H1 (cell line): ENCODE measurements at regions not wholly inside any gene's neighbourhood (a gene's known extent, or its start where the extent isn't known, plus 50 kb on each side); places are given as distances from the start of the nearest gene placed in this dataset.

Source experiments
- CTCF ChIA-PET: fragments of 300-600 bp; sonication (Branson Sonifier 250); formaldehyde crosslinking; loops from one replicate; lab custom pipeline; 2021; ENCODE audit not compliant: partially characterized antibody; lab: Charles Lee
- POLR2A ChIA-PET: fragments of 300-600 bp; sonication (Branson Sonifier 250); formaldehyde crosslinking; loops from one replicate; lab custom pipeline; 2021; ENCODE audit warnings: inconsistent platforms; ENCODE audit not compliant: partially characterized antibody; lab: Charles Lee
- DNase-seq, 2 experiments: peaks; one replicate each; pipeline versions ENCODE4 v3.0.0 to v3.0.0-alpha.2; 2010 to 2022; ENCODE audit warnings: low spot score in 2 of 2, low read depth in 1 of 2, mixed read lengths in 1 of 2
- FAIRE-seq: peaks from 2 replicates; lab custom pipeline; 2011; peaks lifted over from hg19 to GRCh38; lab: Jason Lieb, UNC
- H2AFZ ChIP-seq: 2 replicates; pipeline ENCODE4 v1.8.1; 2012; ENCODE audit warnings: low read length, inconsistent platforms
- H2AK5ac ChIP-seq: 2 replicates; pipeline ENCODE4 v1.6.1; 2013; ENCODE audit warnings: low read depth, low read length
- H2BK120ac ChIP-seq: replicated peaks from 2 replicates; pipeline ENCODE3; 2013; ENCODE audit warnings: low read depth, low read length, inconsistent platforms
- H2BK12ac ChIP-seq: 2 replicates; pipeline ENCODE4 v1.6.1; 2013; ENCODE audit warnings: low read depth, low read length
- H2BK15ac ChIP-seq: 2 replicates; pipeline ENCODE4 v1.6.1; 2013; ENCODE audit warnings: low read length
- H2BK20ac ChIP-seq: 2 replicates; pipeline ENCODE4 v1.6.1; 2013; ENCODE audit warnings: low read length
- H2BK5ac ChIP-seq: 2 replicates; pipeline ENCODE4 v1.6.1; 2013; ENCODE audit warnings: low read depth, low read length
- H3K14ac ChIP-seq: 2 replicates; pipeline ENCODE4 v1.6.1; 2013; ENCODE audit warnings: inconsistent platforms; ENCODE audit not compliant: insufficient read length
- H3K18ac ChIP-seq: 2 replicates; pipeline ENCODE4 v1.6.1; 2013; ENCODE audit warnings: low read length; ENCODE audit errors: extremely low read depth
- H3K23ac ChIP-seq: 2 replicates; pipeline ENCODE4 v1.6.1; 2013; ENCODE audit warnings: inconsistent platforms; ENCODE audit not compliant: insufficient read length
- H3K23me2 ChIP-seq: 2 replicates; pipeline ENCODE4 v1.6.1; 2013; ENCODE audit warnings: low read depth, low read length
- H3K27ac ChIP-seq: 2 replicates; pipeline ENCODE4 v1.6.1; 2011; ENCODE audit warnings: low read depth, low read length, inconsistent platforms
- H3K27me3 ChIP-seq, 4 experiments: replicated peaks in 1 of 4; 1 replicate in 1 of 4; 2 replicates in 3 of 4; pipeline versions ENCODE4 v1.6.1 to v1.8.1; 2011 to 2013; ENCODE audit warnings: low read length in 3 of 4, mild to moderate bottlenecking in 3 of 4, inconsistent platforms in 2 of 4, mixed read lengths in 2 of 4, moderate library complexity in 1 of 4; ENCODE audit not compliant: control insufficient read depth in 3 of 4, insufficient read depth in 3 of 4; ENCODE audit errors: extremely low read depth in 1 of 4
- H3K36me3 ChIP-seq, 4 experiments: 2 replicates each; pipeline versions ENCODE4 v1.6.1 to v1.8.1; 2011 to 2013; ENCODE audit warnings: mild to moderate bottlenecking in 4 of 4, low read length in 3 of 4, moderate library complexity in 2 of 4, control low read depth in 1 of 4, inconsistent platforms in 1 of 4; ENCODE audit not compliant: insufficient read depth in 4 of 4, control insufficient read depth in 2 of 4
- H3K4ac ChIP-seq: replicated peaks from 2 replicates; pipeline ENCODE3; 2013; ENCODE audit warnings: low read length, low read depth, mixed read lengths, inconsistent platforms; ENCODE audit not compliant: insufficient read length
- H3K4me1 ChIP-seq, 4 experiments: replicated peaks in 1 of 4; 1 replicate in 1 of 4; 2 replicates in 3 of 4; pipeline versions ENCODE4 v1.6.1 to v1.8.1; 2011 to 2013; ENCODE audit warnings: low read length in 3 of 4, inconsistent platforms in 2 of 4, mixed read lengths in 1 of 4; ENCODE audit not compliant: insufficient read depth in 4 of 4, control insufficient read depth in 3 of 4
- H3K4me2 ChIP-seq, 2 experiments: 2 replicates each; pipeline versions ENCODE4 v1.6.1 to v1.8.1; 2011 to 2013; ENCODE audit warnings: low read depth in 2 of 2, low read length in 2 of 2, control low read depth in 1 of 2, inconsistent platforms in 1 of 2, mild to moderate bottlenecking in 1 of 2; ENCODE audit not compliant: insufficient read depth in 1 of 2
- H3K4me3 ChIP-seq, 4 experiments: fragments of 200-600, 300-600 bp in 1 of 4; sonication (generic), shearing (Covaris generic), sonication (Bioruptor Twin) in 1 of 4; 2 replicates each; pipeline versions ENCODE4 v1.5.1 to v1.8.1; 2011 to 2016; ENCODE audit warnings: low read length in 4 of 4, low read depth in 3 of 4, control low read depth in 2 of 4, inconsistent platforms in 2 of 4, mild to moderate bottlenecking in 2 of 4, mixed read lengths in 1 of 4, moderate library complexity in 1 of 4; ENCODE audit not compliant: insufficient read depth in 2 of 4; ENCODE audit errors: extremely low read depth in 1 of 4
- H3K56ac ChIP-seq: replicated peaks from 2 replicates; pipeline ENCODE3; 2013; ENCODE audit warnings: low read depth, mild to moderate bottlenecking, mixed read lengths, low read length, inconsistent platforms; ENCODE audit not compliant: insufficient read length
- H3K79me1 ChIP-seq: 2 replicates; pipeline ENCODE4 v1.6.1; 2013; ENCODE audit warnings: low read depth, low read length, control low read depth
- H3K79me2 ChIP-seq, 2 experiments: 2 replicates each; pipeline versions ENCODE4 v1.6.1 to v1.8.1; 2012 to 2013; ENCODE audit warnings: low read length in 2 of 2, mild to moderate bottlenecking in 2 of 2, inconsistent platforms in 1 of 2; ENCODE audit not compliant: insufficient read depth in 2 of 2, control insufficient read depth in 1 of 2
- H3K9ac ChIP-seq, 4 experiments: replicated peaks in 1 of 4; 1 replicate in 1 of 4; 2 replicates in 3 of 4; pipeline versions ENCODE4 v1.6.1 to v1.8.1; 2011 to 2013; ENCODE audit warnings: low read depth in 3 of 4, low read length in 3 of 4, control low read depth in 2 of 4, mild to moderate bottlenecking in 2 of 4, moderate library complexity in 2 of 4, inconsistent platforms in 1 of 4; ENCODE audit errors: extremely low read depth in 1 of 4
- H3K9me3 ChIP-seq, 2 experiments: 2 replicates each; pipeline versions ENCODE4 v1.6.1 to v1.8.1; 2012 to 2013; ENCODE audit warnings: mild to moderate bottlenecking in 2 of 2, moderate library complexity in 2 of 2, control low read depth in 1 of 2, inconsistent platforms in 1 of 2, low read depth in 1 of 2, low read length in 1 of 2, mixed read lengths in 1 of 2; ENCODE audit not compliant: insufficient read depth in 2 of 2
- H4K20me1 ChIP-seq, 2 experiments: replicated peaks in 1 of 2; 2 replicates each; pipeline versions ENCODE3 to v1.8.1; 2011 to 2013; ENCODE audit warnings: inconsistent platforms in 2 of 2, low read length in 2 of 2, mild to moderate bottlenecking in 1 of 2; ENCODE audit not compliant: insufficient read depth in 2 of 2, control insufficient read depth in 1 of 2
- H4K5ac ChIP-seq: 2 replicates; pipeline ENCODE4 v1.6.1; 2013; ENCODE audit warnings: low read length, low read depth, mixed read lengths, inconsistent platforms; ENCODE audit not compliant: insufficient read length
- H4K8ac ChIP-seq: 2 replicates; pipeline ENCODE4 v1.8.0; 2013; ENCODE audit warnings: mild to moderate bottlenecking, moderate library complexity, low read length, inconsistent platforms; ENCODE audit not compliant: insufficient read depth; ENCODE audit errors: extremely low read depth
- H4K91ac ChIP-seq: replicated peaks from 2 replicates; pipeline ENCODE3; 2013; ENCODE audit warnings: low read length, mixed read lengths, inconsistent platforms; ENCODE audit not compliant: insufficient read length
- CEBPB ChIP-seq: IDR thresholded peaks from 2 replicates; pipeline ENCODE4 v1.6.1; 2012; ENCODE audit warnings: low read depth, low read length
- EP300 ChIP-seq, 2 experiments: IDR thresholded peaks; 1 replicate in 1 of 2; 2 replicates in 1 of 2; pipeline ENCODE4 v1.6.1; 2011 to 2012; ENCODE audit warnings: low read depth in 2 of 2, low read length in 2 of 2, mild to moderate bottlenecking in 2 of 2, borderline replicate concordance in 1 of 2, inconsistent platforms in 1 of 2, moderate library complexity in 1 of 2
- SUZ12 ChIP-seq: fragments of 200-600 bp; sonication (generic); IDR thresholded peaks from 2 replicates; pipeline ENCODE4 v1.6.1; 2012; ENCODE audit warnings: mild to moderate bottlenecking, inconsistent platforms, low read length, moderate library complexity, mixed read lengths
- WGBS, 2 experiments: shearing (Covaris generic) in 1 of 2; methylation state at CpG; one replicate each; pipeline versions ENCODE4 v1.1.6 to v1.1.7; 2013 to 2015; ENCODE audit warnings: low lambda C conversion rate in 2 of 2, mixed read lengths in 2 of 2, inconsistent platforms in 1 of 2, low coverage in 1 of 2, missing lambda C conversion rate in 1 of 2; ENCODE audit not compliant: insufficient replicate concordance in 2 of 2, insufficient coverage in 1 of 2, insufficient read length in 1 of 2; ENCODE audit errors: extremely low coverage in 1 of 2, missing lambda C conversion rate in 1 of 2; 5-methylcytosine and 5-hydroxymethylcytosine counted together
- TF ChIP-seq, protein P1 (sequence below): IDR thresholded peaks from 2 replicates; pipeline ENCODE4 v1.6.1; 2012; ENCODE audit warnings: inconsistent platforms

DNA sequence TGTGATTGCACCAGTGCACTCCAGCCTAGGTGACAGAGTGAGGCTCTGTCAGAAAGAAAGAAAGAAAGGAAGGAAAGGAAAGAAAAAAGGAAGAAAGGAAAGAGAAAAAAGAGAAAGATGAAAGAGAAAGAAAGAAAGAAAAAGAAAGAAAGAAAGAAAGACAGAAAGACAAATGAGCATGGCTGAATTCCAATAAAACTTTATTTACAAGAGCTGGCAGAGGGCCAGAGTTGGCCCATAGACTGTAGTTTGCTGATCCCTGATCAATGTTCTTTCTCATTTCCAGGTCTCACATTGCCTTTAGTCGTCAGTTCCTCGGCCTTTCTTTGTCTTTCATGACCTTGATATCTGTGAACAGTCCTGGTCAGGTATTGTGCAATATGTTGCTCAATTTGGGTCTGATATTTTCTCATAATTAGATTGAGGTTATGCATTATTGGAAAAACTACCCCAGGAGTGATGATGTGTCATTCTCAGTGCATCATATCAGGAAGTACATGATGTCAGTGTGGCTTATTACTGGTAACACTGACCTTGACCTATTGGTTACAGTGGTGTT, 68.5 kb upstream of the MED9 start:
- Histone ChIP-seq H3K36me3 (no peaks in the 10 kb centered on the region), H3K14ac (no peak overlapping the region), H3K23me2 (no peaks in the 10 kb centered on the region), H3K27ac (no peak overlapping the region), H4K5ac (no peak overlapping the region), H3K4me2 (no peak overlapping the region), H3K79me1 (no peaks in the 10 kb centered on the region), H2BK20ac (no peak overlapping the region), H3K9me3 (no peaks in the 10 kb centered on the region)
- POLR2A ChIA-PET: interaction anchor here (0.6 kb wide), 1 partner anchor 130 kb away, joined by 3 read pairs; no protein-coding TSS in a partner anchor
- no peak for DNase-seq
- TF ChIP-seq CEBPB: peak; percentile 45; the same call in 1 of the 2 replicates
- TF ChIP-seq, protein P1, sequence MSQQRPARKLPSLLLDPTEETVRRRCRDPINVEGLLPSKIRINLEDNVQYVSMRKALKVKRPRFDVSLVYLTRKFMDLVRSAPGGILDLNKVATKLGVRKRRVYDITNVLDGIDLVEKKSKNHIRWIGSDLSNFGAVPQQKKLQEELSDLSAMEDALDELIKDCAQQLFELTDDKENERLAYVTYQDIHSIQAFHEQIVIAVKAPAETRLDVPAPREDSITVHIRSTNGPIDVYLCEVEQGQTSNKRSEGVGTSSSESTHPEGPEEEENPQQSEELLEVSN: no peak
- no peak for TF ChIP-seq EP300 (IDR thresholded peaks at IDR 0.05; ENCODE audit: borderline replicate concordance in 1 of 2, low read depth in 2 of 2, low read length in 2 of 2)
- no peak for TF ChIP-seq SUZ12
- TF ChIP-seq, all 59 proteins: peak for 1
- Histone ChIP-seq H2AFZ (no peak overlapping the region), H3K9ac (no peak overlapping the region), H3K23ac (no peak overlapping the region), H4K91ac (no peak overlapping the region), H3K4me3 (no peak overlapping the region), H2BK12ac (no peak overlapping the region), H2BK5ac (no peak overlapping the region), H3K4ac (no peak overlapping the region), H3K18ac (no peak overlapping the region), H3K27me3 (no peaks in the 10 kb centered on the region; a peak in 1 of 7 replicates), H3K56ac (no peak overlapping the region), H3K79me2 (no peaks in the 10 kb centered on the region), H2AK5ac (no peak overlapping the region), H3K4me1 (0 out of 7 replicates have a peak, but pooled peaks cover 0 to 5% (median 1%) of the 10 kb centered on the region in 4 experiments), H2BK120ac (no peak overlapping the region), H4K20me1 (no peaks in the 10 kb centered on the region), H4K8ac (no peak overlapping the region), H2BK15ac (no peak overlapping the region)
- CTCF ChIA-PET: interaction anchor here (0.7 to 1.5 kb wide), 2 partner anchors 12 to 14 kb away, joined by 3 read pairs; no protein-coding TSS in a partner anchor
- no peak for FAIRE-seq
- 78% methylated on average over 2 of the region's 2 CpGs; no CpG with 5 or more reads in 1 of the 2 experiments for WGBS, 2 experiments
